GM19035 (cell line): ENCODE measurements at regions not wholly inside any gene's neighbourhood (a gene's known extent, or its start where the extent isn't known, plus 50 kb on each side); places are given as distances from the start of the nearest gene placed in this dataset.

ENCODE experiments used
- ATAC-seq: cut with Tn5 transposase; IDR thresholded peaks from one replicate; pipeline ENCODE4 v1.9.1; 2021; ENCODE audit not compliant: unreplicated experiment

DNA sequence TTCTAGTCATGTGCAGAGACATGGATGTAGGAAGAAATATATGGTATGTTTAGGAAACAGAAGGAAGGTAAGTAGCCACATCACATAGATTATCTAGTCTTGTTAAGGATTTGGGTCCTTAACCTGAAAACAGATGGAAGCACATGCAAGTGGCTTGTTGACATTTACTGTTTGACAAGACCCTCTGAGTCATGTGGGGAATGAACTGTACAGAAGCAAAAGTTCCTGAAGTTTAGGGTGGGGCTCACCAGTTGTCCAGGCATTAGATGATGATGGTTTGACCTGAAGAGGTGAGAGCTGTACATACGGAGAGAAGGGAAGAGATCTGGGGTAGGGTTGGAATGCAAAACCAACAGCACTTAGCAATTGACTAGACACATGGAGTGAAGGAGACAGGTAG is 281.1 kb upstream of the GRIP1 start:
- no peak for ATAC-seq

DNA sequence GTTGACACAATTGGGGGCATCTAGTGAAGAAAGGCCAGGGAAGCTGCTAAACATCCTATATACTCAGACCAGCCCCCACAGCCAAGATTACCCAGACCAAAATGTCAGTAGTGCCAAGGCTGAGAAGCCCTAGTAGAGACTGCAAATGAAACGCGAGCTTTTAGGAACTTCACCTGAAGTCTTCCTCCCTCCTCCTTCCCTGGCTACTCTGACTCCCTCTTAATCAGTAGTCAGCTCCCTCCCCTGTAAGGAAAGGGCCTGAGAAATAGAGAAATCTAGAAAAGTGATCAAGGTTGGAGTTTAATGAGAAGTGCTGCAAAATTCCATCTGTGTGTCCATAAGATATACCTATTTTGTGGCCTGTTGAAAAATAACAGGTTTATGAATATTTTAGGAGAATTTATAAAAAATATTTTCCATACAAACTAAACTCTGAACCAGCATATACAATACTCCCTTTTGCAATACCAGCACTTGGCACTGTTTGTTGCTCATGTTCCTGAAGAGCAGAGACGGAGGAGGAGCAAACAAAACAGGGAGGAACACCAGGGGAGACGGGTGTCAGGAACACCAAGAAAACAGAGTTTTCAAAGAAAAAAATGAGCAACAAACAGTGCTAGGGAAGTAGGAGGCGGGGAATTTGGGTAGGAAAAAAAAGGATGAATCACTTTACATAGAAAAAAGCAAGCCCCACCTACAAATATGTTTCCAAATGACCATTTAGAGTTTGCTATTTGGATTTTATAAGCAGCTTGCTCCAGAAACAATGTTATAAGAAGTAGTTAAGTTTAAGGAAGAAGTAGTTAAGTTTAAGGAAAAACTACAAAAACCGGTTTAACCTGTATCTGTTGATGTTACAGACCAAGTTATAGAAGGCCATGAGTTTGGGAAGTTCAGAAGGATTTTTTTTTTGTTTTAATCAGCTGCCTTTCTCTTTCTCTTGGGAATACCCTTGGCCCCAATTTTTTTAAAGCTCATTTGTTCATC is 282.1 kb upstream of the GRIP1 start:
- ATAC-seq: no peak

DNA sequence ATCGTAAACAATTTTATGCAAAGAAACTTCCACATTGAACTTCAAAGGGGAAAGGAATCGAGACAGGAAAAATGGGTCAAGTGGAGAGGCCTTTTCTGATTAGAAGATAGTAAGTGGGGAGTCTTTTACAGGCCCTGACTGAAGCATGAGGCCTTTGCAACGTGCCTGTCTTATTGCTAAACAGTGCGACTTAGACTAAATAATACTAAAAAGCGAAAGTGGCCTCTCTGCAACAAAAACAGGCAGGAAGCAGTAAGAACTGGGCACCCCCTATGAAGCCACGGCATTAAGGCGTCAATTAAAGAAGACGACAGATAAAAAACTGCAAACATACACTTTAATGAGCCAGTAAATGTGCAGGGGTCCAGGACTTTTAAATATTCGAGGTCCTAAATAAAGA is 283.4 kb upstream of the GRIP1 start:
- ATAC-seq: no peak

DNA sequence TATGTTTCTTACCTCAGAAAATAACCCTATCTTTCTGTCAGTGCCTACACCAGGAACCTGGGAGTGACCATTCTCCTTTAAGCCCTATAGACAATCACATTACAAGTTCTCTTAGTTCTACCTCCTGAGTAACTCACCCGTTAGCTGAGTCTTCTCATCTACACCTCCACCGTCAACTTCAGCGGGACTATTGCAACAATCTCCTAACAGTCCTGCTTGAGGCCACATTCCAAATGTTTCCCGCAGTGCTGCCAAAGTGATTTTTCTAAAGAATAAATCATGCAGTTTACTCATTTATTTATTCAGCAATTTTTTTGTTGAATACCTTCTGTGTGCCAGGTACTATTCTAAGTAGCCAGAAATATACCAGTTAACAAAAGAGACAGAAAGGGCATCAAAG is 285.0 kb upstream of the GRIP1 start:
- ATAC-seq: no peak

DNA sequence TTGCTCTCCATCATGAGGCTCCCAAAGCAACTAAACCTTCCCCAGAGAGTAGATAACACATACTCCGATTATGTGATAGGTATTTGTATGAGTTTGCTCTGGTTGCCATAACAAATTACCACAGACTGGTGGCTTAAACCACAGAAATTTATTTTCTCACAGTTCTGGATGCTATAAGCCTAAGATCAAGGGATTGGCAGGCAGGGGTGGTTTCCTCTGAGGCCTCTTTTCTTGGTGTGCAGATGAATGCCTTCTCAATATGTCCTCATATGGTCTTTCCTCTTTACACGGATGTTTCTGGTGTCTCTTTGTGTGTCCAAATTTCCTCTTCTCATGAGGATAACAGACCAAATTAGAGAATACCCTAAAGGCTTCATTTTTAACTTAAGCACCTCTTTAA is 285.8 kb upstream of the GRIP1 start:
- ATAC-seq: no peak

DNA sequence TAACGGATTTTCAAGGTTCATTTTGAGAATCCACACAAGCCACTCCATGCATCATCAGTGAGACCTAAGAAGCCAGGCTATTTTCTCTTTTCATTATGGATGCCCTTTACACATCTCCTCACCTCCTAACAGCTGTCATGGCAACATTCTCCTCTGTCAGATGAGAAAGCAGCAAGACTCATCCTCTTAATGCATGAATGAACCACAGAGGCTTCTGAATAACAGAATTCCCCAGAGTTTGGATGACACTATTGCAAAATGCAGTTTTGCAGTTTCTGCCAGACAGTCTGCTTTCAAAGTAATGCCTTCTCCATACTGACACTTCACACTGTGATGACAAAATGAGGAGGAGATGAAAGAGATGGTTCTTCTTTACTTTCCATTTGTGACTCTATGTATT is 286.7 kb upstream of the GRIP1 start:
- ATAC-seq: no peak

DNA sequence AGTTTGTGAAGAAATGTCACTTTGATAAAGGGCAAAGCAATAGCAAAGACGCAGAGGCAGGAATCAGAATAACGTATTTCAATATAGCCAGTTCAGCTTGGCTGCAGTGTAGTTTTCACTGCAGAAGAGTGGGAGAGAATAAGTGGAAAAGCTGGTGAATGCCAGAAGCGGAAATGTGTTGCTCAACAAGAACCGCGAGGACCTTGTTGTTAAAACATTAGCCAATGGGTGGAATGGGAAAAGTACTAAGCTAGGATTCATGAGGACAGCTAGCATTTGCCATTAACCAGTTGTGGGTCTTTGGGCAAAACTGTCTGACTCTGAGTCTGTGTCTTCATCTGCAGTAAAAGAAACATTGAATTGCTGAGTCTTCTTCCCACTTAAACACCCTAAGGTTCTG is 292.9 kb upstream of the GRIP1 start:
- no peak for ATAC-seq

DNA sequence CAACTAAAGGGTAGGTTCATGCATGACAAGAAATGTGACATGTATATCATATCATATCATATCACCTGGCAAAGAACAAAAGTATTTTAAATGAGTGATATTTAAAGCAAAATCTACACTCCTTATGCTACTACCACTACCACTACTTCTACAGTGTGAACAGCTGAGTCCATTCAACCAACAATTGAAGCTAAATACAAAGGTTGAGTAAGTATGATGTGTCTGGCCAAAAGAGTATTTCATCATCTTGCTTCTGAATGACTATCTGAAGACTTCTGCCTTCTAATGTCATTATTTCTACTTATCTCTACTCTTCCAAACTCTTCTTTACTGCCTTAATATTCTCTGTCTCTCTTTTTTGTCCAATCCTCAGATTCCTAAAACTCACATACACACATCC is 292.6 kb upstream of the CAND1 start:
- no peak for ATAC-seq

DNA sequence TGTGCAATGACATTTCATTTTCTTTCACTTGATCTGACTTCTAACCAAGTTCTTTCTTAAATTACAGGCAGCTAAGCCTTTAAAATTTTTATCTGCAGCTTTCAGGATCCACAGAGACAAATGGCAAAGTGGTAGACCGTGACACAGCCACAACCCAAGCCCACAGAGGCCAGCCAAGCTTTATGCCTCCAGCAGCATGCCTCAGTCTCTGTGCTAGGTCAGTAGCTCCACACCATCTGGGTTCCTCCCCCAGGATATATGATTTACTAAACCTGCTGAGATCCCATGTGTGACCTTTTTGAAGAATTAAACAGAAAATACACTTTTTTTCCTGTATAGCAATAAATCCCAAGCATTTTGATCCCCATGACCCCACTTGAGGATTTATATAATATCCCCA is 290.4 kb upstream of the CAND1 start:
- no peak for ATAC-seq

DNA sequence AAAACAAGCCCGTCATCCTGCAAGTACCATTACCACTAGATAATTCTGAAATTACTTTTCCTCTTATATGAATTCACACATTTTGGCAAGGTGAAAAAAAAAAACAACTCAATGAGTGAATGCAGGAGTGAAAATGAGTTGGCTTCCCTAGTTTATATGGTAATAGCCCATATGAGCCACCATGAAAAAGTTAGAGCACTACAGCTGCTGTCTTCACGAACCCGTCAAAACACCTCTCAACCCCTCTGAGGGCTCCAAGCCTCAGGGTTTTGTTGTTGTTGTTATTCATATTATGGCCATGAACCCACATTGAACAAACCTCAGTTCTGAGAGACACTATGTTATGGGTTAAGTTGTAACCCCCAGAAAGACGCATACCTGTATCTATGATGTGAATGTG is 289.9 kb upstream of the CAND1 start:
- ATAC-seq: no peak

DNA sequence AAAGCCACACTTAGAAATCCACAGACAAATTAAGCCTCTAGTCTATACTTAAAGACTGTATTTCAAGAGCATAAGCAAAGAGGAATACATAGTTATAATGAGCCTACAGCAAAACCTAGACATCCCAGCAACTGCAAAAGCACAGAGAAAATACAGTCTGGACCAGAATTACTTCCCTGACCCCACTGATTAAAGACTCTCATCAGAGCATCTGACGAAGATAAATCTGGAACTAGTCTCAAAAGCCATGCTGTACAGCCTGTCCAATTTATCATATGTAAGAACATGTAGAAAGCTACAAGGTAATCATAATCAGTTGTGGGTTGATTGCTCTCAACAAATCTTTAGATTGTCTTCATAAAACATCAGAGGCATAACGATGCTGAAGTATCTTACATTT is 285.1 kb upstream of the CAND1 start:
- ATAC-seq: no peak

DNA sequence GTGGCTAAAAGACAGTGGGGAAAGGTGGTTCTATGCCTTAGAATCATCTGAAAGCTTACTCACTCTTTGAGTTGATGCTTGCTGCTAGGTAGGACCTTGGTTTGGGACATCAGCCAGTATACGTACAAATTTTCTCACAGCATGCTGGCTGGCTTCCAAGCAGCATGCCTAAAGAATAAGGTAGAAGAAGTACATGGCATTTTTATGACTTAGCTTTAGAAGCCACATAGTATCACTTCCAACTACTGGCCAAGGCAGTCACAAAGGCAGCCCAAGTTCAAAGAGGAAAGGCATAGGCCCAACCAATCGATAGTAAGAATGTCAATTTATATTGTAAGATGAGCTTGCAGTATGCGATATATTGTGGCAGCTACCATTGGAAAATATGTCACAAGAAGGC is 284.2 kb upstream of the CAND1 start:
- ATAC-seq: no peak

DNA sequence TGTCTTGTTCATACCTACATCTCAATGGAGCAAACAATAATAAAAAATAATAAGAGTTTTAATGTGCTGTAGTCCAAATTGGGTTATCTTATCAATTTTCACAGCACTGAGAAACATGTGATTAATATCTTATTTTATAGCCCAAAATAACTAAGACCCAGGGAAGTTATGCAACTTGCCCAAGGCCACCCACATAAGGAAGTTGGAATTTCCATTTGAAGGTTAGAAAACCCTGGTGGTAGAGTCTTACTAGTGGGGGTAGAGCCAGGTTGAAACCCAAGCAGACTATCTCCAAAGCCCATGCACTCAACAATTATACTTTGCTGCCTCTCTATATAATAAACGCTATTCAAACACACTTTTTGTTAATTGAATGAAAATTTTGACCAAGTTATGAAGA is 270.0 kb upstream of the CAND1 start:
- no peak for ATAC-seq

DNA sequence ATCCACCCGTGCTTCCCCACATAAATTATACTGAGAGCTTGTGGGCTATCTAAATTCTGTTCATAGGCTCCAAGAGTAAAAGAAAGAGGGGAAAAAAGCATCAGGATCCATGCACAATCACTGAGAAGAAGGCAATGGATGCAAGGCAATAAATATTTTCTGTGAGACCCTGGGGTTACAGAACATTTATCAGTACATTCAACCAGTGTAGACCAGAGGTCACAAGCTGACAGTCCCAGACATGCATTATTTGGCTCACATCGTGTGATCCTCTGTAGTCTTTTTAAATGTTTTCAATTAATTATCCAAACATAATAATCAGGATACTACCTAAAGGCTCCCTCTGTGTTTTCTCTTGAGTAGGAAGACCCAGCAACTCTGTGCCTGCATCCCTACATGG is 267.9 kb upstream of the CAND1 start:
- no peak for ATAC-seq

DNA sequence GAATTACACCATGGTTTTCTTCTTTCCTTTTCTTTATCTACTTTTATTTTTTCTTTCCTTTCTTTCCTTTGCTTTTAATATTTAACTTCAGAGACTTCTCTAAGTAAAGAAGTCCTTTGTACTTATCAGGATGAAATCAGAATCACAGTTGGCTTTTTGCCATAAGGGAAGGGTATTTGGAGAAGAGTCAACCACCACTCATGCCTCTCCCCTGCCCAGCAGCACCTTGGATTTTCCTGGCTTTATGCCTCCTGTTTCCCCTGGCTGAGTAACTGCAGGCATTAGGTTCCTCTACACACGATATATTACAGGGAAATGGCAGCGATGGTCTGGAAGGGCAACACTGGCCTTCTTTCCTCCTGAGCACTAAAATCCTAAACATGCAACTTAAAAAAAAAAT is 266.4 kb upstream of the CAND1 start:
- no peak for ATAC-seq

DNA sequence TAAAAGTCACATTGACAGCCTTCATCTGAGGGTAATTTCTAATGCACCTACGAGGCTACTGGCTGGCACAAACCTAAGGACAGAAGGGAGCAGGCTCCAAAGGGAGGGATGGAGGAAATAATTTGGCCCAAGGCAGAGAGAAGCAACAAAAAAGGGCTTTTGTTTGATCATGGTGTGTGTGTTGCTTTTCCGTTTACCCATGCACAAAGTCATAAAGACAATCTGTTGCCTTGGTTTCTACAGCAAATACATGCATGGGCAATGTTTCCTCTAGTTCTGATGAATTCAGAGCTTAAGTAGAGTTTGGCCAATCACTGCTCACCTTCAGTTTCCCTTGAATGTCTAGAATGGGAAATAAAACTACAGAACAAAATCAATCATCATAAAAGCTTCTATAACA is 262.5 kb upstream of the CAND1 start:
- no peak for ATAC-seq

DNA sequence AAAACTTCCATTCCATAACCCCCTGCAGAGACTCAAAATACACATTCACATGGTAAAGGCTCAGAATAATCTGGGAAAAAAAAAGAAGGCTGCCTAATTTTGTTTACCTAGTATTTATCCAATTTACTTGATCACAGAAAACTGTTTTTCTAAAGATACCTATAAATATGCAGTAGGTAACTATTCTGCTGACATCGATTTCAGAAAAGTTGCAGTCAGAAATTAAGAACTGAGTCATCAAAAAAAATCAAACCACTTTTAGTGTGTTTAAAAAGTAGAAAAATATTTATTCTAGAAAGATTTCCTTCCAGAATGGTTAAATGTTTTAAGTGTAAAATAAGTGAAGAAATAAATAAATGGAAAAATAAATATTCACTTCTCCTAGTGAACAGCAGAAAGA is 254.5 kb upstream of the CAND1 start:
- ATAC-seq: no peak

DNA sequence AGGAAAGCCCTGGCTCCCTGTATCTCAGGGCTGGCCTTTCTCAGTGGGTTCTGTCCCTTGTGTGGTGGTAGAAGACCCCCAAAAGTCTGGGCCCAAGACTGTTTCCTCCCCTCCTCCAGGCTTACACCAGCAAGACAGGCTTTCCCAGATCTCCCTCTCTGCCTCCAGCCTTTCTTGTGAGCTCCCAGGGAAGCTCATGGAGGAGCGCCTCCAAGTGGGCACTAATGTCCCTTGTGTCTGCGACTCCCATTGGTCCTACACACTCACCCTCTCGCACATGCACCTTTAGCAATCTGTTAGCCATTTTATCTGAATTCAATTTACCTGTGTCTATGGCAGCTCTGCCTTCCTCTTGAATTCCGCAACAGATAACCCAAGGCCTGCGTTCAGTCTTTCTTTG is 251.1 kb upstream of the CAND1 start:
- no peak for ATAC-seq

DNA sequence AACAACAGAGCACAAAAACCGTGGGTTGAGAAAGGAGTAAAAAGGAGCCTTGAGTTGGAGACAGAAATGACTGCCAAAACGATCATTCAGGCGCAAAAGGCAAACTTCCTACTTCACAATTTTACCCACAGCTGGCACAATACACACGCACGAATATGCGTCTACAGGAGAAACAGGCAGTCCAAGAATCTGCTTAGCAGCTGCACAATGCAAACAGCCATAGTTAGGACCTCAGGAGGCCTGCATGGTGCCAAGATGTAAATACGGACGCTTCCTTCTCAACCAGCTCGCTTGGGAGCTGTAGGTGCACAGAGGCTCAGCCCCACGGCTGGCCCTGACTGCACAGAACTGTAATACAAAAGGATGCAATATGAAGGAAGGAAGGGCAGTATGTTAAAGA is 250.1 kb upstream of the CAND1 start:
- ATAC-seq: no peak

DNA sequence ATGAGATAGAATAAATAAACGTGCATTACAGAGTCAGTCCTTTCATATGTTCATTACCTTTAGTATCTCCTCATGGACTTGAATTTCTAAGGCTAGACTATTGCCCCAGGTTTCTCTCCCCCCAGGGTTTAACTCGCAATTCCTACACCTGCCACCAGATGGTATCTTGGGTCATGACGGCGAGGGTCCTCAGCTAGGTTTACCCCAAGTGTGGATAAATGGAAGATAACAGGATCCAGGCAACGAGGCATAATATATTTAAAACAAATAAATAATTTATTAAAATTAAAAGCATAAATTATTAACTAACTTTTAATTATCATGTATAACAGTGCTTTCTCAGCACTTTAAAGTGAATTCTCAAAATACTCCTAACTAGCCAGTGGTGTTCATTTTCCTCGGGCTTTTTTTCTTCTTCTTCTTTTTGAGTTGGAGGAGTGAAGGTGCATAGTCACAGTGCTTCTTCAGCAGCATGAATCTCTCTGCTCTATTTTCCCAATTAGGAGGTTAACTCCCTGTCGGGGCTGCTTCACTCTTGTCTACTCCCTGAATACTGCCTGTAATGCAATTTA is 243.5 kb upstream of the CAND1 start:
- peak; percentile 84 for ATAC-seq

DNA sequence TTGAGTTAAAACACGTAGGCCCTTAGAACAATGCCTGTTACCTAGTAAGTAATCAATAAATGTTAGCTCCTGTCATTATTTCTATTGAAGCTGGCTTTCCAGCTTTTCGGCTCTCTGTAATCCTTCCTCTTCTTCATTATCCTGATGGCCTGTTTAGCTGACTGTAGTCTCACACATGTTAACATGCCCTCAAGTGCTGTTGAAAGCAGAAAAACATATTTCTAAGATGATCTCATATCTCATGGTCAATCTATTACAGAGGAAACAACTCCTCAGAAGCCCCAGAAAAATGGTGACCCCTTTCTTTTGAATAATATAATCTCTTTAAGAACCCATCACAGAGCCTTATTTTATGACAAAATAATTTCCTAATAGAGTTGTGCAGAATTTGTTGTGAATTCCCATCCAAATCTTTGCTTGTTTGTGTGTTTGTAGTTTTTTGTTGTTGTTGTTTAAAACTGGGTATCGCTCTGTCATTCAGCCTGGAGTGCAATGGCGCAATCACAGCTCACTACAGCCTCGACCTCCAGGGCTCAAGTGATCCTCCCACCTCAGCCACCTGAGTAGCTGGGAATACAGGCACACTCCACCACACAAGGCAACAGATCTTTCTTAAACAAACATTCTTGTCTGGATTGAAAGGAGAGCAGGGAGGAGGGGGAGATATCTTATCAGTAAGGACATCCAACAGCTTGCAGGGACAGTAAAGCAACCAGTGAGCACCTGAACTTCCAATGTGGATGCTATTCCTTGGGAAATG is 242.5 kb upstream of the CAND1 start:
- ATAC-seq: no peak

DNA sequence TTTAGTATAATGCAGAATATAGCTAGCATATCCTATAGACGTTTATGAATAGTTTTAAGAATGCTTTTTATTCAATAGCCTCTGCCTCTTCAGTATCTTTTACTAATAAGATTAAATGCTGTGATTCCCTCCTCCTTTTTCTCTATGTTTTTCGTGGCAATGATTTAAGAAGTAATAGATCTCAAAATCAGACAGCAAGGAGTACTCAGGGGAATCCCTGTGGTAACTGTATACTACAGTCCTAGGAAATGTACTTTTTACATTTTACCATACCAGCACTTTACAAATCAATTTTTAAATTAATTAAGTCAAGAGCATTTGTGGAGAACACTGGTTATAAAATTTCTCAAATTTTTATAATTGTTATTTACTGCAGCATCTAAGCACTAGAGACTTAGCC is 240.6 kb upstream of the CAND1 start:
- ATAC-seq: no peak
